Spleen (tissue), 11 donors: ENCODE measurements at regions not wholly inside any gene's neighbourhood (a gene's known extent, or its start where the extent isn't known, plus 50 kb on each side); places are given as distances from the start of the nearest gene placed in this dataset.

Experiments used
- DNase-seq: peaks from one replicate; pipeline ENCODE4 v3.0.0-alpha.2; 2020
- H3K27ac ChIP-seq, 8 donors: fragments of 200-600 bp; sonication (generic) in 7 of 8; 1 replicate in 4 of 8; 2 replicates in 4 of 8; pipeline versions ENCODE4 v1.5.0 to v1.8.0; 2016 to 2021; ENCODE audit warnings: inconsistent platforms in 4 of 8, mild to moderate bottlenecking in 4 of 8, moderate library complexity in 1 of 8
- H3K27me3 ChIP-seq, 7 donors: fragments of 200-600 bp; sonication (generic) in 6 of 7; replicated peaks in 1 of 7; 1 replicate in 4 of 7; 2 replicates in 3 of 7; pipeline versions ENCODE4 v1.5.0 to v1.8.0; 2016 to 2021; ENCODE audit warnings: inconsistent platforms in 3 of 7, mild to moderate bottlenecking in 1 of 7
- H3K36me3 ChIP-seq, 6 donors: fragments of 200-600 bp; sonication (generic) in 5 of 6; 1 replicate in 4 of 6; 2 replicates in 2 of 6; pipeline versions ENCODE4 v1.5.0 to v1.8.0; 2016 to 2021; ENCODE audit warnings: inconsistent platforms in 2 of 6
- H3K4me1 ChIP-seq, 6 donors: fragments of 200-600 bp; sonication (generic) in 5 of 6; 1 replicate in 3 of 6; 2 replicates in 3 of 6; pipeline versions ENCODE4 v1.5.0 to v1.8.0; 2016 to 2021; ENCODE audit warnings: inconsistent platforms in 3 of 6
- H3K4me3 ChIP-seq, 8 donors: fragments of 200-600 bp; sonication (generic) in 7 of 8; 1 replicate in 4 of 8; 2 replicates in 4 of 8; pipeline versions ENCODE4 v1.5.0 to v1.8.0; 2016 to 2021; ENCODE audit warnings: inconsistent platforms in 4 of 8, mild to moderate bottlenecking in 4 of 8, moderate library complexity in 2 of 8
- H3K9me3 ChIP-seq, 8 donors: fragments of 200-600 bp; sonication (generic) in 7 of 8; 1 replicate in 4 of 8; 2 replicates in 4 of 8; pipeline versions ENCODE4 v1.5.0 to v1.8.0; 2016 to 2021; ENCODE audit warnings: inconsistent platforms in 4 of 8
- POLR2A ChIP-seq, 3 donors: fragments of 450-650 bp; IDR thresholded peaks; one replicate each; pipeline ENCODE4 v1.5.1; 2017; ENCODE audit warnings: antibody characterized with exemption in 3 of 3, mild to moderate bottlenecking in 1 of 3
- POLR2AphosphoS5 ChIP-seq, 3 donors: sonication (generic); formaldehyde crosslinking; IDR thresholded peaks; one replicate each; pipeline ENCODE4 v1.5.1; 2017; ENCODE audit warnings: antibody characterized with exemption in 3 of 3
- WGBS, 5 donors: extraction: QIAGEN DNeasy Blood & Tissue Kit in 3 of 5; methylation state at CpG; one replicate each; pipeline versions ENCODE4 v1.1.5 to v1.1.7; 2013 to 2018; 5-methylcytosine and 5-hydroxymethylcytosine counted together
- intact Hi-C: fragments of 100-400 bp; cut with DNase I; formaldehyde crosslinking; loops from one replicate; pipeline ENCODE4 v1.15.0; 2023; ENCODE audit warnings: low total_unique reads
- TF ChIP-seq, protein P1 (sequence below), 11 experiments: fragments of 200-600 bp in 7 of 11; fragments of 450-650 bp in 4 of 11; sonication (generic) in 4 of 11; IDR thresholded peaks in 8 of 11; conservative IDR thresholded peaks in 3 of 11; 1 replicate in 7 of 11; 2 replicates in 4 of 11; pipeline versions ENCODE4 v1.4.0 to v1.8.0; 2016 to 2021; ENCODE audit warnings: antibody characterized with exemption in 11 of 11, inconsistent platforms in 4 of 11, mild to moderate bottlenecking in 1 of 11
- donor health status: healthy with polysubstance abuse.
- donor health status: DM: no; HTN: no; CAD: no; lungs with moderate emphysema.
- donor health status: DM: no; HTN: no; CAD: no.
- donor health status: Bipolar disorder and iron deficiency.
- donor health status: healthy.
- donor health status: DM: no; HTN: no; CAD: no.
- donor health status: DM: yes; HTN: yes; CAD: no.

DNA sequence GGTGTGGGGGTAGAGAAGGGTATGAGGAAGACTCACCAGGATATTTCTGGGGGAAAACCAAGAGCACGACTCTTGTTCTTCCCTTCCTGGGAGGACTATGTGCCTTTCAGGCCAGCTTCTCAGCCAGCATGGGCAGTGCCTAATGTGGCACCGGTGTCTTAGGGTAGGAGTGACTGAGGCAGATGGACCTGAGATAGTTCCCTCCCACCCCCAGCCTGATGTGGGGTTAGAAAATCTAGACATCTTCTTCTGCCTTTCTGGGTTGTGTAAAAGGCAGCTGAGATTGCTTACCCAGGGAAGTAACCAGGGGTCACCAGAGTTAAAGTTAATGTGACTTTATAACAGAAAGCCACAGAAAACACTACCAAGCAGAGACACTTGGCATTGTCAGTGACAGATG, 127.3 kb downstream of the TMA16 start:
- 72 to 96% (median 82%) methylated on average over 2 of the region's 2 CpGs for WGBS, 5 donors
- DNase-seq, result no peak
- H3K4me3 ChIP-seq, result no peak overlapping the region
- H3K9me3 ChIP-seq, result no peaks in the 10 kb centered on the region
- H3K36me3 ChIP-seq, result no peaks in the 10 kb centered on the region
- no peak for TF ChIP-seq POLR2A (IDR thresholded peaks at IDR 0.05)
- TF ChIP-seq, protein P1, sequence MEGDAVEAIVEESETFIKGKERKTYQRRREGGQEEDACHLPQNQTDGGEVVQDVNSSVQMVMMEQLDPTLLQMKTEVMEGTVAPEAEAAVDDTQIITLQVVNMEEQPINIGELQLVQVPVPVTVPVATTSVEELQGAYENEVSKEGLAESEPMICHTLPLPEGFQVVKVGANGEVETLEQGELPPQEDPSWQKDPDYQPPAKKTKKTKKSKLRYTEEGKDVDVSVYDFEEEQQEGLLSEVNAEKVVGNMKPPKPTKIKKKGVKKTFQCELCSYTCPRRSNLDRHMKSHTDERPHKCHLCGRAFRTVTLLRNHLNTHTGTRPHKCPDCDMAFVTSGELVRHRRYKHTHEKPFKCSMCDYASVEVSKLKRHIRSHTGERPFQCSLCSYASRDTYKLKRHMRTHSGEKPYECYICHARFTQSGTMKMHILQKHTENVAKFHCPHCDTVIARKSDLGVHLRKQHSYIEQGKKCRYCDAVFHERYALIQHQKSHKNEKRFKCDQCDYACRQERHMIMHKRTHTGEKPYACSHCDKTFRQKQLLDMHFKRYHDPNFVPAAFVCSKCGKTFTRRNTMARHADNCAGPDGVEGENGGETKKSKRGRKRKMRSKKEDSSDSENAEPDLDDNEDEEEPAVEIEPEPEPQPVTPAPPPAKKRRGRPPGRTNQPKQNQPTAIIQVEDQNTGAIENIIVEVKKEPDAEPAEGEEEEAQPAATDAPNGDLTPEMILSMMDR (IDR thresholded peaks at IDR 0.05 in 8 of 11, conservative IDR thresholded peaks at IDR 0.05 in 3 of 11), result no peak
- TF ChIP-seq POLR2AphosphoS5 (IDR thresholded peaks at IDR 0.05), result no peak
- no peaks in the 10 kb centered on the region for H3K27me3 ChIP-seq
- peak overlapping the region in 6 of 8 donors; percentile 1 to 70 (median 58) for H3K27ac ChIP-seq
- intact Hi-C loops, result no loop called here
- peaks cover 0 to 8% (median 0%) of the 10 kb centered on the region in 6 donors for H3K4me1 ChIP-seq

DNA sequence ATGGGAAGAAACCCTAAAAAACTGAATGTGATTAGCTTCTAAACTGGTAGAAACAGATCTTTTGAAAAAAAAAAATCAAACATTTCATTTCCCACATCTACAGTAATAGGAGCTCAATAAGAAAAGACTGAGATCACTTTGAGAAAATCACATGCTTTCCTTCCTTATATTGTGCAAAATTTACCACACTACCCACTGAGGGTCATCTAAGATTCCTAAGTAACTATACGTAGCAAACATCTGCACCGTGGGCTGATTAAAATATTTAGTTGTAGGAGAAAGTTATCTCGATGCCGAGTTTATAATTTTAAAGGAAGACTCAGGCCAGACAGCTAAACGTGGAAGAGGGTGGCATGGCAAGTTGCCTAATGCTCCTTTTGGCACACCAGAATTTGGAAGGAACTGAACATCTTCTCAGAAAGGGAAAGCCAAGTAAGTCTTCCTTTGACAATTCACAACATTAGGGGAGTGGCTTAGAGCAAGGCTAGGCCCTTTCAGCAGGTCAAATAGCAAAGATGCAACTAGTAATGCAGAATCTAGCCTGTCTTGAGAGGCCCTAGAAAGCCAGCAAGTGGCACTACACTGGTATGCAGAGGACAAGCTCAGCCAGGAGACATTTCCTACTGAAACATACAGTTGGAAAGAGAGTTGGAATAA, 128.0 kb downstream of the TMA16 start:
- Histone ChIP-seq H3K4me1 (peaks cover 0 to 8% (median 0%) of the 10 kb centered on the region in 6 donors), H3K27ac (peak overlapping the region in 5 of 8 donors; percentile 41 to 70 (median 61)), H3K36me3 (no peaks in the 10 kb centered on the region), H3K9me3 (no peaks in the 10 kb centered on the region), H3K27me3 (no peaks in the 10 kb centered on the region), H3K4me3 (no peak overlapping the region)
- 55 to 81% (median 69%) methylated on average over 5 of the region's 5 CpGs for WGBS, 5 donors
- DNase-seq, result no peak
- TF ChIP-seq POLR2A (IDR thresholded peaks at IDR 0.05) (no peak), POLR2AphosphoS5 (IDR thresholded peaks at IDR 0.05) (no peak)
- TF ChIP-seq, protein P1 (IDR thresholded peaks at IDR 0.05 in 8 of 11, conservative IDR thresholded peaks at IDR 0.05 in 3 of 11), result no peak
- intact Hi-C loops, result no loop called here

DNA sequence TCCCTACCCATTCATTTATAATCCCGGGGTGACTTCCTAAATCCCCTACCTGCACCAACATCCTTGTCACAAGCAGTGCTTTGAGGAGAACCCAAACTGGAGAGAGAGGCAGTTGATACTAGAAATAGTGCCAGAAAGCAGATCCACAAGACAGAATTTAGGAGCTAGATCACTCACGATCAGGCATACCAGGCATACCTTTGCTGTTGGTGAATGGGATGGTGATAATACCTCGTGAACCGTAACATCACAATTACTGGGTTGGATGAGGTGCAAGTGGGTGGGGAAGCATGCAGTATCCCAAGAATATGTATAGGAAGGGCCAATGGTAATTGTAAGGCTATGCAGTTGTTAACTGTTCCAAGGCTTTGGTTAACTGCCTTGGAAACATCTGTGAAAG, 129.3 kb downstream of the TMA16 start:
- peaks cover 0 to 4% (median 0%) of the 10 kb centered on the region in 8 donors for H3K9me3 ChIP-seq
- no peak overlapping the region for H3K27ac ChIP-seq
- 83 to 95% (median 89%) methylated on average over 4 of the region's 4 CpGs for WGBS, 5 donors
- no peaks in the 10 kb centered on the region for H3K36me3 ChIP-seq
- H3K27me3 ChIP-seq, result no peaks in the 10 kb centered on the region
- peaks cover 0 to 8% (median 0%) of the 10 kb centered on the region in 6 donors for H3K4me1 ChIP-seq
- no peak overlapping the region for H3K4me3 ChIP-seq
- TF ChIP-seq, protein P1 (IDR thresholded peaks at IDR 0.05 in 8 of 11, conservative IDR thresholded peaks at IDR 0.05 in 3 of 11), result no peak
- no peak for TF ChIP-seq POLR2AphosphoS5 (IDR thresholded peaks at IDR 0.05)
- no peak for TF ChIP-seq POLR2A (IDR thresholded peaks at IDR 0.05)
- DNase-seq, result no peak
- intact Hi-C loops, result no loop called here

DNA sequence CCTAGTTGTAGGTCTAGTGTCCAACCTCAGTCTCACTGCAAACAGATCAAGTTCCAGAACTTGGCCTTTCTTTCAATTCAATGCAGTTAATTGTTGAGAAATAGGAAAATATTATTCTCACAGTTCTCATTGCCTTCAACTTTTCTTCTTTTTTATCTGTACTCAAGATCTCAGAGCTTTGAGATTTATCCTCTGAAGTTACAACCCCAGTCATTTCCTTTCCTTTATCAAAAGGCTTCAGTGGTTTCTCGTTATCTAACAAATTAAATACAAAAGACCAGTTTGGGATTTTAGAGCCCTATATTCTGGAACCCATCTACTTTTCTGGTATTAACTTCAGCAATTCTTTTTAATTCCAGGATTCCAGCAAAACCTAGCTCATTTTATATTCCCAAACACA, 130.2 kb downstream of the TMA16 start:
- no peak overlapping the region for H3K27ac ChIP-seq
- H3K9me3 ChIP-seq, result peaks cover 0 to 4% (median 0%) of the 10 kb centered on the region in 8 donors
- H3K36me3 ChIP-seq, result no peaks in the 10 kb centered on the region
- DNase-seq, result no peak
- intact Hi-C loops, result no loop called here
- no peak overlapping the region for H3K4me3 ChIP-seq
- WGBS, 5 donors, result 49 to 63% (median 58%) methylated on average over 1 of the region's 1 CpG
- H3K27me3 ChIP-seq, result no peaks in the 10 kb centered on the region
- TF ChIP-seq POLR2A (IDR thresholded peaks at IDR 0.05) (no peak), POLR2AphosphoS5 (IDR thresholded peaks at IDR 0.05) (no peak)
- TF ChIP-seq, protein P1 (IDR thresholded peaks at IDR 0.05 in 8 of 11, conservative IDR thresholded peaks at IDR 0.05 in 3 of 11), result no peak
- peaks cover 0 to 8% (median 0%) of the 10 kb centered on the region in 6 donors for H3K4me1 ChIP-seq
